Fibroblast of villous mesenchyme (primary cell): ENCODE measurements at regions not wholly inside any gene's neighbourhood (a gene's known extent, or its start where the extent isn't known, plus 50 kb on each side); places are given as distances from the start of the nearest gene placed in this dataset.
A peak's percentile ranks its signal among the peaks of the same experiment; 100 is the strongest.
"Not testable (repeated sequence)": the region's sequence is repeated elsewhere in the genome, so short reads cannot be mapped to it uniquely, and the experiment has no call there.

Source experiments
- DNase-seq: peaks from one replicate; pipeline ENCODE4 v3.0.0-alpha.2; 2010; ENCODE audit warnings: low read depth
- H3K4me3 ChIP-seq: 2 replicates; pipeline ENCODE4 v1.5.1; 2011; ENCODE audit warnings: low read depth, mild to moderate bottlenecking, low read length
- TF ChIP-seq, protein P1 (sequence below): IDR thresholded peaks from 2 replicates; pipeline ENCODE4 v1.5.1; 2012; ENCODE audit warnings: low read depth, mild to moderate bottlenecking, low read length; ENCODE audit not compliant: insufficient read depth

DNA sequence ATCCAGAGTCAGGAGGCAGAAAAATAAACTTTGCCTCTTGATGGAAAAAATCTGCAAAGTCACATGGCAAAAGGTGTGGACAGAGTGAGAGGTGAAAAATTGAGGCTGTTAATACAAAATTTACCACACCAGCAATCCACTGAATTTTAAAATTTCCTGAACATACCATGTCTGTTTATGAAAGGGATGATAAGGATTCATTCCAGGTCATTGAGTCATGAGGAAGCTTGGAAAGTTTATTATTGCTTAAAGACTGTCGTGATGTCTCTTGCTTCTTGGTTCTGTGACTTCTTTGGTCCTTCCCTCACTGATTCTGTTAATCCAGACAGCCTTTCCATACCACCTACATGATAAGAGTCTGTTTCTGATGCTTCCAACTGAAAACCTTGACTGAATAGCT lies 73.2 kb downstream of the TTC6 start:
- peak; percentile 64 for DNase-seq
- TF ChIP-seq, protein P1, sequence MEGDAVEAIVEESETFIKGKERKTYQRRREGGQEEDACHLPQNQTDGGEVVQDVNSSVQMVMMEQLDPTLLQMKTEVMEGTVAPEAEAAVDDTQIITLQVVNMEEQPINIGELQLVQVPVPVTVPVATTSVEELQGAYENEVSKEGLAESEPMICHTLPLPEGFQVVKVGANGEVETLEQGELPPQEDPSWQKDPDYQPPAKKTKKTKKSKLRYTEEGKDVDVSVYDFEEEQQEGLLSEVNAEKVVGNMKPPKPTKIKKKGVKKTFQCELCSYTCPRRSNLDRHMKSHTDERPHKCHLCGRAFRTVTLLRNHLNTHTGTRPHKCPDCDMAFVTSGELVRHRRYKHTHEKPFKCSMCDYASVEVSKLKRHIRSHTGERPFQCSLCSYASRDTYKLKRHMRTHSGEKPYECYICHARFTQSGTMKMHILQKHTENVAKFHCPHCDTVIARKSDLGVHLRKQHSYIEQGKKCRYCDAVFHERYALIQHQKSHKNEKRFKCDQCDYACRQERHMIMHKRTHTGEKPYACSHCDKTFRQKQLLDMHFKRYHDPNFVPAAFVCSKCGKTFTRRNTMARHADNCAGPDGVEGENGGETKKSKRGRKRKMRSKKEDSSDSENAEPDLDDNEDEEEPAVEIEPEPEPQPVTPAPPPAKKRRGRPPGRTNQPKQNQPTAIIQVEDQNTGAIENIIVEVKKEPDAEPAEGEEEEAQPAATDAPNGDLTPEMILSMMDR: no peak
- H3K4me3 ChIP-seq: no peak overlapping the region

DNA sequence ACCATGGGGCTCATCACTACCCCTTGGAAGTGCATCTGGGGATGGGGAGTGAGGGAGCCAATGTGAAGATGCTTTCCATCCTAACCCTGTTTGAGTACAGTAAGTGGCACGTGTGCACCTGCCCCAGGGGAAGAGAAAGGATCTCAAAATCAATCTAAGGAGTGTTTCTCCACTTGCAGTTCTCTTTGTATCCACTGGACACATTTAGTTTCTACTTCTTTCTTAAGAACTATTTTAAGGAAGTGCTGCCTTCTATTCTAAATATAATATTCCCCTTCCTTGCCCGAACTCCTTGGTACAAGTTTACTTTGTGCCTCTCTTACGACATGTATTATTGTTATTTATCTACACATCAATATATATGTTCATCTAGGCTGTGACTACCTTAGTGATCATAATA lies 73.8 kb downstream of the TTC6 start:
- no peak overlapping the region for H3K4me3 ChIP-seq
- DNase-seq: no peak
- TF ChIP-seq, protein P1: no peak

DNA sequence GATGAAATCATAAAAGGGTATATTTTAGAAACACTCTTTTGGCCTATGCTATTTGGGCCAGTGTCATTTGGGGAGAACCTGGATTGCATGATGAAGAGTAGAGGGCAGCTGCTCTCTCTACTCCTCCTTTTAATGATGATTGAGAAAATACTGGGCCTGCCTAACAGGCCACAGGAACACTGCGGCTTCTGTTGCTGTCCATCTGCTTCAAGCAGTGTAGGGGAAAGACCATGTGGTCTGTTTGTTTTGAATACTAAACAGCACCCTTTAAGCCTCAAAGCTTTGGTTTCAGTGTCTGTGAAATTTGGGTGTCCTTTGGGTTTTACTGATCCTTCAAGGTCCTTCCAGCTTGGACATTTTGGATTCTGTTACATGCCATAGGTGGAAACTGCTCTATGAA lies 78.0 kb downstream of the TTC6 start:
- DNase-seq: no peak

DNA sequence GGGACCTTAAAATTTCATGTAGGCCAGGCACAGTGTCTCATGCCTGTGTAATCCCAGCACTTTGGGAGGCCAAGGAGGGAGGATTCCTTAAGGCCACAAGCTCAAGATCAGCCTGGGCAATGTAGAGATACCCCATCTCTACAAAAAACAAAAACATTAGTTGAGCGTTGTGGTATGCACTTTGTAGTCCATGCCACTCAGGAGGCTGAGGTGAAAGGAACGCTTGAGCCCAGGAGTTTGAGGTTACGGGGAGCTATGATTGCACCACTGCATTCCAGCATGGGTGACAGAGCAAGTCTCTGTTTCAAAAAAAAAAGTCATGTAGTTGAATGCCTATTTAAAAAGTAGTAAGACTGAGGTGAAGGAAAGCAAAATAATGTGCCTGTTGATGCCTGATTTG lies 83.5 kb downstream of the TTC6 start:
- peak; percentile 7 for DNase-seq
- TF ChIP-seq, protein P1: no peak
- H3K4me3 ChIP-seq: no peak overlapping the region

More for the DNA sequence above, 78.0 kb downstream of the TTC6 start:
- H3K4me3 ChIP-seq: no peak overlapping the region
- TF ChIP-seq, protein P1: no peak

DNA sequence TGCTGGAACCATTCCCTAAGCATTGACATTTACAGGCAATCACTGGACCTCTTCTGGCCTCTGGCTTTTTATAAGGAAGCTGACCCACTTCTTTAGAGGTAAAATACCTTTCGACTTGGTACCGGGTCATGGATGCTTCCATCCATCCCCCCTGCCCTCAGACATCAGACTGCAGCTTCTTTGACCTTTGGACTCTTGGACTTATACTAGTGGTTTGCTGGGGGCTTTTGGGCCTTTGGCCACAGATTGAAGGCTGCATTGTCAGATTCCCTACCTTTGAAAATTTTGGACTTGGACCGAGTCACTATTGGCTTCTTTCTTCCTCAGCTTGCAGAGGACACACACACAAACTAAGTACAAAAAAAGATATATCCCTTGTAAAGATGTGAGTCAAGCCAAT lies 86.1 kb downstream of the TTC6 start:
- H3K4me3 ChIP-seq: no peak overlapping the region
- no peak for DNase-seq
- TF ChIP-seq, protein P1: no peak

DNA sequence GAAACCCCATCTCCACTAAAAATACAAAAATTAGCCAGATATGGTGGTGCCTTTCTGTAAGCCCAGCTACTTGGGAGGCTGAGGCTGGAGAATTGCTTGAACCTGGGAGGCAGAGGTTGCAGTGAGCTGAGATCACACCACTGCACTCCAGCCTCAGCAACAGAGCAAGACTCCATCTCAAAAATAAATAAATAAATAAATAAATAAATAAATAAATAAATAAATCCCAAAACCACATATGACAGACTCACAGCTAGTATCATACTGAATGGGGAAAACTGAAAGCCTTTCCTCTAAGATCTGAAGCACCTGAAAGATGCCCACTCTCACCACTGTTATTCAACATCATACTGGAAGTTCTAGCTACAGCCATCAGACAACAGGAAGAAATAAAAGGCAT lies 97.3 kb downstream of the TTC6 start:
- not testable (repeated sequence) for H3K4me3 ChIP-seq, DNase-seq

DNA sequence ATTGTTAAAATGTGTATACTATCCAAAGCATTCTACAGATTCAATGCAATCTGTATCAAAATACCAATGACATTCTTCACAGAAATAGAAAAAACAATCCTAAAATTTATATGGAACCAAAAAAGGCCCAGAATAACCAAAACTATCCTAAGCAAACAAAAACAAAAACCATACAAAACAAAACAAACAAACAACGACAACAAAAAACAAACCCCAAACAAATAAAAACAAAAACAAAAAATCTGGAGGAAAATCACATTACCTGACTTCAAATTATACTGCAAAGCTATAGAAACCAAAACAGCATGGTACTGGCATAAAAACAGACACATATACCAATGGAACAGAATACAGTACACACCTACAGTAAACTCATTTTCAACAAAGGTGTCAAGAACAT lies 98.0 kb downstream of the TTC6 start:
- H3K4me3 ChIP-seq, DNase-seq: not testable (repeated sequence)

DNA sequence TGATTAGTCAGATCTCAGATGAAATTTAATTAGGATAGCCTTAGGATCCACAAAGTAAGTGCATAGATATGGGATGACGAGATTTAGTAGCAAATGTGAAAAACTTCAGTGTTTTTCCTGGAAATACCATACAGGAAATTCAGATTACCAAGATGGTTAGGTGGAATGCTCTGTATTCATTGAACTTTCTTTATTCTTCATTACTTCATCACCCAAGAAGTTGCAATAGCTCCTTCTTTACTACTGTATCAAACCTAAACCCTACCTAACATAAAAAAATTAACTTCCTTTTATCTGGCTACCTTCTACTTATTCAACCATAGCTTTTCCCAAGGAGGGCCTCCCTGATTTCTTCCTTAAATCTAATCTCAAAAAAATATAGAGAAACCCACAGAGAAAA lies 100.4 kb downstream of the TTC6 start:
- H3K4me3 ChIP-seq: no peak overlapping the region
- no peak for DNase-seq
- TF ChIP-seq, protein P1: no peak
